ENCODE measurements at regions not wholly inside any gene's neighbourhood (a gene's known extent, or its start where the extent isn't known, plus 50 kb on each side); places are given as distances from the start of the nearest gene placed in this dataset.

DNA sequence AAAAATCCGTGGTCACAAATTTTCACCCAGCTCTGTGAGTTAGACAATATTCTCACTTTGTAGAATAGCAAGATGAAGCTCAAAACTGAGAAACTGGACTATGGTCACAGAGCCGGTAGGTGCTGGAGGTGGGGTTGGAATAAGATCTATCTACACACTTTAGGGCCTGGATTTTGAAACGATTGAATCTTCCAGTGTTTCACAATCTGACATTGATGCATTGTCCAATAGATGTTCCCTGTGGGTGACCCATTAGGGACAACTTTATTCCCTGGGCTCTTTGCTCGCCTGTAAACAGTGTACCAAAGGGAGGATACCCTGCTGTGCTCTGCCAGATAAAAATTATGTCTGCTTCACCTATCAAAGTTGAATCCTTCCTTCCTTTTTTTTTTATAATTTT is 145.4 kb upstream of the MPDZ start:
- no peak for DNase-seq (ENCODE audit: low read depth)
- TF ChIP-seq, protein P1, sequence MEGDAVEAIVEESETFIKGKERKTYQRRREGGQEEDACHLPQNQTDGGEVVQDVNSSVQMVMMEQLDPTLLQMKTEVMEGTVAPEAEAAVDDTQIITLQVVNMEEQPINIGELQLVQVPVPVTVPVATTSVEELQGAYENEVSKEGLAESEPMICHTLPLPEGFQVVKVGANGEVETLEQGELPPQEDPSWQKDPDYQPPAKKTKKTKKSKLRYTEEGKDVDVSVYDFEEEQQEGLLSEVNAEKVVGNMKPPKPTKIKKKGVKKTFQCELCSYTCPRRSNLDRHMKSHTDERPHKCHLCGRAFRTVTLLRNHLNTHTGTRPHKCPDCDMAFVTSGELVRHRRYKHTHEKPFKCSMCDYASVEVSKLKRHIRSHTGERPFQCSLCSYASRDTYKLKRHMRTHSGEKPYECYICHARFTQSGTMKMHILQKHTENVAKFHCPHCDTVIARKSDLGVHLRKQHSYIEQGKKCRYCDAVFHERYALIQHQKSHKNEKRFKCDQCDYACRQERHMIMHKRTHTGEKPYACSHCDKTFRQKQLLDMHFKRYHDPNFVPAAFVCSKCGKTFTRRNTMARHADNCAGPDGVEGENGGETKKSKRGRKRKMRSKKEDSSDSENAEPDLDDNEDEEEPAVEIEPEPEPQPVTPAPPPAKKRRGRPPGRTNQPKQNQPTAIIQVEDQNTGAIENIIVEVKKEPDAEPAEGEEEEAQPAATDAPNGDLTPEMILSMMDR (IDR thresholded peaks at IDR 0.05; ENCODE audit: control insufficient read depth, extremely low read depth, insufficient read depth): no peak
- no peak overlapping the region for H3K4me3 ChIP-seq (ENCODE audit: low read depth, low read length)

DNA sequence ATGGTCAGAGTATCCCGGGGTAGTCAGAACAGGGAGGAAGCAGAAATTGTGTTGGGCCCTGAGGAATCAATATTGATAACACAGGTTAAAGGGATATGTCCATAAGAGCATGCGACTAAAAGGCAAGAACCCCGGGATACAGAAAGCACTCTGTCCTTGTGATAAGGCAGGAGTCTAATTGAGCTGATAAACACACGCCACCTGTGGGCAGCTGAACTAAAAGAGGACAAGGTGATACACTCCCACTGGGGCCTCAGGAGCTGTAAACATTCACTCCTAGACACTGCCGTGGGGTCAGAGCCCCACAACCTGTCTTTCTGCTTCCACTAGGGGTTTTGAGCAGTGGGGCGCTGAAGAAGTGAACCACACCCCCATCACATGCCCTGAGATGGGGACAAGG is 144.7 kb upstream of the MPDZ start:
- H3K4me3 ChIP-seq (ENCODE audit: low read depth, low read length): no peak overlapping the region
- DNase-seq (ENCODE audit: low read depth): no peak
- TF ChIP-seq, protein P1 (IDR thresholded peaks at IDR 0.05; ENCODE audit: control insufficient read depth, extremely low read depth, insufficient read depth): 0 out of 2 replicates have a peak, but pooled peaks have one; percentile 16

- DNase-seq (ENCODE audit: low read depth): no peak
- no peak overlapping the region for H3K4me3 ChIP-seq (ENCODE audit: low read depth, low read length)
- TF ChIP-seq, protein P1 (IDR thresholded peaks at IDR 0.05; ENCODE audit: control insufficient read depth, extremely low read depth, insufficient read depth): no peak
Observed at GRCh38 chr9:13414349-13414748, 134.9 kb upstream of the MPDZ start.

GRCh38 chr9:13412331-13412730 is 132.8 kb upstream of the MPDZ start:
- H3K4me3 ChIP-seq (ENCODE audit: low read depth, low read length): no peak overlapping the region
- TF ChIP-seq, protein P1 (IDR thresholded peaks at IDR 0.05; ENCODE audit: control insufficient read depth, extremely low read depth, insufficient read depth): no peak
- no peak for DNase-seq (ENCODE audit: low read depth)

DNA sequence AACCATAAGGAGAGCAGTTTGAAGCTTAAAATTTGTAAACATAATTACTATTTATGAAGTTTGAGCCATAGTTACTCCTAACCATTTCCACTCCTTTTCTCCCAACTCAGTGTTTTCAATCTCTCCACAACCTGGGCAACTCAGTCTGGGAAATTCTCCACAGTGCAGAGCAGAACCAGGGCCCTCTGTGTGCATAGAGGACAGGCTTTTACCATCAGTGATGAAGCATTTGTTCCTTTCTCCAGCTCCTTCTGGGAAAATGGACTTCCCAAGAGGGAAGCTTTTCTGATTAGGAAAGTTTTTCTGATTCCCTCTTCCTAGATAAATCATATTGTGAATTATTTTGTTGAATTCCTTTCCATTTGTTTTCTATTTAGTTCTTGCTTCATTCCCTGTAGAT is 132.3 kb upstream of the MPDZ start:
- no peak for DNase-seq (ENCODE audit: low read depth)
- H3K4me3 ChIP-seq (ENCODE audit: low read depth, low read length): no peak overlapping the region
- TF ChIP-seq, protein P1 (IDR thresholded peaks at IDR 0.05; ENCODE audit: control insufficient read depth, extremely low read depth, insufficient read depth): no peak

- peak; percentile 95 for DNase-seq (ENCODE audit: low read depth)
- no peak overlapping the region for H3K4me3 ChIP-seq (ENCODE audit: low read depth, low read length)
- TF ChIP-seq, protein P1 (IDR thresholded peaks at IDR 0.05; ENCODE audit: control insufficient read depth, extremely low read depth, insufficient read depth): no peak
Observed at GRCh38 chr9:13410566-13411031, 131.1 kb upstream of the MPDZ start.

GRCh38 chr9:13397661-13398060 is 118.2 kb upstream of the MPDZ start:
- H3K4me3 ChIP-seq (ENCODE audit: low read depth, low read length): no peak overlapping the region
- DNase-seq (ENCODE audit: low read depth): no peak
- TF ChIP-seq, protein P1 (IDR thresholded peaks at IDR 0.05; ENCODE audit: control insufficient read depth, extremely low read depth, insufficient read depth): no peak
